ENCODE measurements at regions not wholly inside any gene's neighbourhood (a gene's known extent, or its start where the extent isn't known, plus 50 kb on each side); places are given as distances from the start of the nearest gene placed in this dataset.

DNA sequence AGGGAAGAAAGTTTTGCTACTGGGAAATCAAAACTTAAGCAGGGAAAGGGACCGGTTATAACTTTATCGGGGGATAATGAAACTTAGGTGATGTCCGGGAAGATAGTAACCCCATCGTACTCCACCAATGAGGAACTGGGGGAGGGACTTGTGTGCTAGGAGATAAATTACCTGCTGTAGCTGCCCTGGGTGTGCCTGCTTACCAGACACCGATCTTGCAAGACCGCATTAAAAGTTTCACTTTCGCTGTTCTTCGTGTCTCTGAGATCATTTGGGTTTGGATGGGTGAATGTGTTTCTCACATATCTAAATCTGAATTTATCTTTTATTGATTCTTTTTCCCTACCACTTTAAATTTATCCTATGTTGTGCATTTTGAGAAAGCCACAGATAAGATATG lies 381.4 kb downstream of the SLITRK6 start:
- no peaks in the 10 kb centered on the region for H3K36me3 ChIP-seq
- H3K9me3 ChIP-seq: no peaks in the 10 kb centered on the region
- no peak overlapping the region for H3K4me3 ChIP-seq
- DNase-seq: no peak
- H3K27me3 ChIP-seq: no peaks in the 10 kb centered on the region

DNA sequence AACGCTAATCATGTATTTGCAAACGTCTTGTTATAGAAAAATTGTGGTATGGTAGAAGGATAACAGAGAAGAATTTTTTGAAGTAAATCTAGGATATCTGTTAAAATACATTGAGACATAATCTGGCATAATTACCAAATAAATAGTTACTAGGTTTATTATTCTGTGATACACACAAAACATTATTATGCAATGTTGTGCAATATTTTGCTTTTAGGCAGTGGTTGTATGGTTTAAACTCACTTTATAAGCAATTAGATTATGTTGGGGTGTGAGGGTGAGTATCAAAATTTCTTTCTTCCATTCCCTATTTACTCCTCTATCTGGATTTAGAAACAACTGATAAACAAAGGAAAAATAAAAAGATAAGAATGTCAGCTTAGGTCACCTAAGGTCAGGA lies 385.6 kb downstream of the SLITRK6 start:
- Histone ChIP-seq H3K27me3 (no peaks in the 10 kb centered on the region), H3K4me3 (no peak overlapping the region), H3K9me3 (no peaks in the 10 kb centered on the region), H3K36me3 (no peaks in the 10 kb centered on the region)
- DNase-seq: no peak

DNA sequence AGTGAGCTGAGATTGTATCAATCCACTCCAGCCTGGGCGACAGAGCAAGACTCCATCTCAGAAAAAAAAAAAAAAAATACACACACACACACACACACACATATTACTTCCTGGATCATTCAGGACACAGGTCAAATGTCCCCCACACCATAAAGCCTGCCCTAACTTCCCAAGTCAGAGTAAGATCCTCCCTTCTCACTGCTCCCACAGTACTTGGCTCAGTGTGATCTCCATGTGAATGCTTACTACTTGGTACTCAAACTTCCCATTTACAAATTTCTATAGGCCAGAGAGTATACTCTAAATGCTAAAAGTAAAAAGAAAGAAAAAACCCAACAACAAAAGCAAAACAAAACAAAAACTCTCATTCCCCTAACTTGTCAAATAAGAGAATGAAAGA lies 386.8 kb downstream of the SLITRK6 start:
- H3K36me3 ChIP-seq: no peaks in the 10 kb centered on the region
- H3K9me3 ChIP-seq: no peaks in the 10 kb centered on the region
- no peaks in the 10 kb centered on the region for H3K27me3 ChIP-seq
- DNase-seq: no peak
- H3K4me3 ChIP-seq: no peak overlapping the region

DNA sequence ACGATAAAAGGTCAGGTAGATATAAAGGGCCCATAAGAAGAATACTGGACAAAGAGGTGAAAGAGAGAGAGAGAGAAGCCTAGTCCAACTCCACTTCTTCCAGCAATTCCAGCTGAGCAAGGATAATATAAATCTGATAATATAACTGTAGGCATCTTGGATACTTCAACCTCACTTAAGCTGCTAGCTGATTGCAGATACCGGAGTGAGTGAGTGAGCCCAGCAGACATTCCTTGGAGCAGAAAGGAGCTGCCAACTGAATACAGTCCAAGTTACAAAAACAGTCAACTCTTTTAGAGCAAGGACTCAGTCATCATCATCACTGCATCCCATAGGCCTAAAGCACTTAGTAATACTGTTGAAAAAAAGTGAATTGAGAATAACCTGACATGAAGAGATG lies 387.6 kb downstream of the SLITRK6 start:
- DNase-seq: no peak
- Histone ChIP-seq H3K4me3 (no peak overlapping the region), H3K9me3 (no peaks in the 10 kb centered on the region), H3K36me3 (no peaks in the 10 kb centered on the region), H3K27me3 (no peaks in the 10 kb centered on the region)

DNA sequence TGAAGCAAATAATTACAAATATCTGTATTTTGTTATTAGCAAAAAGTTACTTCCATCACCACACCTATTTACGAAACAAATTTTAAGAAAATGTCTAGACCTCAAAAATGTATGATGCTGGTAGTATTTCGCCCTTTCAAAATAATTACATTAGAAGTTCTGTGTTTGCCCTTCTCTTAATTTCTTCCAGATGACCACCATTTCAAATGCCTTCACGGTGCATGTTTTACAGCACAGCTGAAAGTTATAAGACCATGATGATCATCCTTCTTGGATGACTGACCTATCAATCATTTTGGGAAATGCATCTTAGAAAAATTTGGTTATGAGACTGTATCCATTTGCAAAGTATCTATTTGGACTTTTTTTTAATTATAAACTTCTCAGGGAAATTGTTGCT lies 390.8 kb downstream of the SLITRK6 start:
- Histone ChIP-seq H3K9me3 (no peaks in the 10 kb centered on the region), H3K36me3 (no peaks in the 10 kb centered on the region), H3K27me3 (no peaks in the 10 kb centered on the region), H3K4me3 (no peak overlapping the region)
- no peak for DNase-seq

DNA sequence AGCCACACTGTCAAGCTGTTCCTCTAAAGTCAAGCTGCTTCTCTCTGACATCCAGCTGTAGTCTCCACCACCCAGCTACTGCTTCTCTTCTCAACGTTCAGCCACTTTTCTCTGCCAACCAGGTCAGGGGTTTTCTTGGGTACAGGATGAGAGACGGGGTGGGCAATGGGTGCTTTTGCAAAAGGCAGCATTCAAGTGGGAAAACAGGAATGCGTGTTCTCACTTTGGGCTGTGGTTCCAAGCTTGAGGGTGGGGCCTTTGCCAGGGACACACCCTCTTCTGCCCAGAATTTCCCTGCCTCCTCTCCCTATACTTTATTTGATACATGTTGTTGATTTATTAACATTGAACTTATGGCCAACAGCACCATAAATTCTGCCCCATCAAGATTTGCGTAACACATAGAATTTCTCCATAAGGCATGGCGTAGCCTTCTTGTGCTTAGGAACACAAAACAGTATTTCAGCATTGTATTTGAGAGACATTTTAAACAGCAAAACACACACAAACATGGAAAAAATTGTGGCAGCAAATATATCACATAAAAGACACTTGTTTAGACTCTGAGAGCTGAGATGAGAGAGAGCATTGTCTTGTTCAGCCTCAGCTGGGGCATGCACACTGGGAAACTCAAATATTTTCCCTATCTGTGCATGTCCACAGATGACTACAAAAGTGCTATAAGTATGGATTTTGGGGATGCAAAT lies 392.8 kb downstream of the SLITRK6 start:
- Histone ChIP-seq H3K9me3 (no peaks in the 10 kb centered on the region), H3K36me3 (no peaks in the 10 kb centered on the region), H3K4me3 (no peak overlapping the region), H3K27me3 (no peaks in the 10 kb centered on the region)
- no peak for DNase-seq

DNA sequence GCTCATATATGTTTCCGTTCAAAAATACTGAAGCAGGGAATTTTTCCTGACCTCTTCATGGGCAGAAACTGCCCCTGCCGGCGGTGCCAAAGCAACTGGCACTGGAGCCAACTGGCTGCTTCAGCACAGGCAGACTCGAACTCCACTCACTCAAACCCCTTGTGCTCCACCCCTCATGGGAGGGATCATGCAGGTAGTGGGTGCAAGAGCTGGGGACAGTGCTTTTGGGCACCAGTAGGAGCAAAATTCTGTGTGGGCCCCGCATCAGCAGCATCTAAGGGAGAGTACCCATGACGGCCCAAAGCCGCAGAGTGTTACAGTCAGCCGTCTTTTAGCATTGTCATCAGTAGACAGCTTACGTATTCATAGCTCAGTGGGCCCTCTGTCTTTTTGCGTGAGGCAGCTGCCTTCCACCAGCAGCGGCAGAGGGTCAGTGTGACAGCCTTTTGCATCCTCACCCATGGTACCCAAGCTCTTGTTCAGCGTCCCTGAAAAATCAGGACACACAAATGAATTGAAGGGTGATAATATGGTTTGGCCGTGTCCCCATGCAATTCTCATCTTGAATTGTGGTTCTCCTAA lies 393.8 kb downstream of the SLITRK6 start:
- H3K4me3 ChIP-seq: no peak overlapping the region
- no peaks in the 10 kb centered on the region for H3K27me3 ChIP-seq
- H3K36me3 ChIP-seq: no peaks in the 10 kb centered on the region
- DNase-seq: no peak
- no peaks in the 10 kb centered on the region for H3K9me3 ChIP-seq

DNA sequence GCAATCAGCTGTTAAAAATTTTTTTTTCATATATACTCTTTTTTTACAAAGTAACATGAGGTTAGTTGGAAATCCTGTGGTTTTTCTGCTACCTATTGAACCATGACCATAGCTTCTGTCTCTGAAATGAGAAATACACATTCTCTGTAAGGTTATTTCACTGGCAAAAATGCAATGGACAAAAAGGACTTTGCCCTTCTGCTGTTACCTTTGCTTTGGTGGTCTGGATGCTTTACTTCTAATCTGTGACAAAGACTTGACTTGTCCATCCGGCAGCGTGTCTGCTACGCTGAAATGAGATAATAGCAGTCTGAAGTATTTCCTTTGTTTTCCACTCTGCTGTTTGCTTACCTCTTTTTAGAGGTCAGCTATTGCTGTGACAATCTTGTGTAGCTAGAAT lies 412.8 kb downstream of the SLITRK6 start:
- DNase-seq: no peak

DNA sequence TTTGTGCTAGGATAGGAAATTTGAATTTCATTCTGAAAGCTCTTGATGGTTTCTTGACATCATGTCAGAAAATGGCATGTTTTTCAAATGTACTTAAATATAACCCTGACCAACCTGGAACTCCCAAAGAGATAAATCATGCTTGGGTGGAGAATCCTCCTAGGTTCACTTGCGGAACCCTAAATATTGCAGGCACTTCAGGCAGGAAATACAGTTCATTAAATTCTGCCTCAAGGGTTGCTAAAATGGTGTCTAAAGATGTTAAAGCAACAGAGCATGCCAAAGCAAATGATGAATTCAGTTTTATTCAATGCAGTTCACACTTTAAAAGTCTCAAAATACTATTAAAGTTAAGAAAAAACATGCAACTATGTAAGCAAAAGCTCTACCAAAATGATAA lies 415.9 kb downstream of the SLITRK6 start:
- DNase-seq: no peak
- Histone ChIP-seq H3K4me3 (no peak overlapping the region), H3K36me3 (no peaks in the 10 kb centered on the region), H3K9me3 (no peaks in the 10 kb centered on the region), H3K27me3 (no peaks in the 10 kb centered on the region)

More for the DNA sequence above, 412.8 kb downstream of the SLITRK6 start:
- Histone ChIP-seq H3K27me3 (no peaks in the 10 kb centered on the region), H3K4me3 (no peak overlapping the region), H3K36me3 (no peaks in the 10 kb centered on the region), H3K9me3 (no peaks in the 10 kb centered on the region; the same call in 1 of the 2 replicates)

DNA sequence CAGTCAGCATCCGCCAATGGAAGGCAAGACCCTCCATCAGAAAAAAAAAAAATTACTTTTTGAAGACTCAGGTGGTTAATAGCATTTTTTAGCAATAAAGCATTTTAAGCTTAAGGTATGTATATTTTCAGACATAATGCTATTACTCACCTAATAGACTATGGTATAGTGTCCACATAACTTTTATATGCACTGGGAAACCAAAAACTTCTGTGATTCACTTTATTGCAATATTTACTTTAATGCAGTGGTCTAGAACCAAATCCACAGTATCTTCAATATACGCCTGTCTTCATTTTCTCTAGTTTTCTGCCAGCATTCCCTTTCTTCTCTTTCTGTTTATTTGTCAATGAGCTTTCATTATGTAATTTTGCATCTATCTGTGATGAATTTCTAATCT lies 418.1 kb downstream of the SLITRK6 start:
- no peak for DNase-seq
- H3K27me3 ChIP-seq: no peaks in the 10 kb centered on the region

DNA sequence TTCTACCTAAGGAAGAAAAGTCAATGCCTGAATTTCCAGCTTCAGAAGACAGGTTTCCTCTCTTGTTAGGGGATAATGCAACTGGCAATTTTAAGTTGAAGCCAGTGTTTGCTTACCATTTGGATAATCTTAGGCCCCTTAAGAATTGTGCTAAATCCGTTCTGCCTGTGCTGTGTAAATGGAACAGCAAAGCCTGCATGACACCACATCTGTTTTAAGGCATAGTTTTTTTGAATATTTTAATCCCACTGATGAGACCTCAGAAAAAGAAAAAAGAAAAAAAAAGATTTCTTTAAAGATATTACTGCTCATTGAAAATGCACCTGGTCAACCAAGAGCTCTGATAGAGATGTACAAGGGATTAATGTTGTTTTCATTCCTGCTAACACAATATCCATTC lies 419.2 kb downstream of the SLITRK6 start:
- Histone ChIP-seq H3K4me3 (no peak overlapping the region), H3K36me3 (no peaks in the 10 kb centered on the region), H3K27me3 (no peaks in the 10 kb centered on the region), H3K9me3 (no peaks in the 10 kb centered on the region)
- no peak for DNase-seq

More for the DNA sequence above, 418.1 kb downstream of the SLITRK6 start:
- H3K4me3 ChIP-seq: no peak overlapping the region
- no peaks in the 10 kb centered on the region for H3K9me3 ChIP-seq
- no peaks in the 10 kb centered on the region for H3K36me3 ChIP-seq

DNA sequence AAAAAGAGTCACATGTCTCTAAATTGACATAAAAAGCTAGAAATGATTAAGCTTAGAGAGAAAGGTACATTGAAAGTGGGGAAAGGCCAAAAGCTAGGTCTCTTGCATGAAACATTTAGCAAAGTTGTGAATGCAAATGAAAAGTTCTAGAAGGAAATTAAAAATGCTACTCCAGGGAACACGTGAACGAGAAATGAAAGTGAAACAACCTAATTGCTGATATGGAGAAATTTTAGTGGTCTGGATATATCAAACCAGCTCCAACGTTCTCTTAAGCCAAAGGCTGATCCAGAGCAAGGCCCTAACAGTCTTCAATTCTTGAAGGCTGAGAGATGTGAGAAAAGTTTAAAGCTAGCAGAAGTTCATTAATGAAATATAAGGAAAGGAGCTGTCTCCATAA lies 419.8 kb downstream of the SLITRK6 start:
- Histone ChIP-seq H3K27me3 (no peaks in the 10 kb centered on the region), H3K36me3 (no peaks in the 10 kb centered on the region), H3K9me3 (no peaks in the 10 kb centered on the region), H3K4me3 (no peak overlapping the region)
- no peak for DNase-seq

DNA sequence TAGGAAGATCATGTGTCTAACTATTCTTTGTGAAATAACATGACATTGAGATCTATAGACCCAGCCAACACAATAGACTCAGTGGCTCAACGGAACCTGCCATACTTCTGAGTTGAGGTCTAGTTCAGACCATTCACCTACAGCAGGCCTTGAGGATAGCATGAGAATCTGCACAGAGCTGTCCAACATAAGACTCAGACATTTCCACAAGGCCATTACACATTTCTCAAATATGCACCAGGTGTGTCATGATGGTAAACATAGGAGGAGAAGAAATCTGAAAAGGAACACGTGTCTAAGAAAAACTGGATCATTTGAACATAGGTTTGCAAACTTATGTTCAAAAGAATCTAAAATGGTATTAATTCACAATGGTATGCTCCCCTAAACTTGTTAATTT lies 421.4 kb downstream of the SLITRK6 start:
- Histone ChIP-seq H3K4me3 (no peak overlapping the region), H3K36me3 (no peaks in the 10 kb centered on the region)
- no peak for DNase-seq

DNA sequence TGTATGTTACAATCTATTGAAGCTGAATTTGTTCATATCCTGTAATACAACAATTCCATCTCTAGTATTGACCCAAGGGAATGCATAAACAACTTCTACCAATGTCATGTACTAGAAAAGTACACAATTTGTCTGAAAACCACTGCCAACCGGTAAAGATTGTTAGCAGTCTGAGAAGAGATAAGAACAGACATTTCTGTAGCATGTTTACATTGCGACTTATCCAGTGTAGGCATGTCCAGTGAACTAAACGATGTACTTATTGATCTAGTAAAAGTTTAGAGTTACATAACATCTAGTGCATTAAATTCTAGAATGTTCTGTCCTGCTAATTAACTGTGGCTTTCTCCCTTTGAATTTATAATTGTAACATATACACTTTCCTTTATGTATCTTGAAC lies 425.9 kb downstream of the SLITRK6 start:
- H3K9me3 ChIP-seq: no peaks in the 10 kb centered on the region
- no peak overlapping the region for H3K4me3 ChIP-seq
- H3K27me3 ChIP-seq: no peaks in the 10 kb centered on the region
- DNase-seq: no peak
- no peaks in the 10 kb centered on the region for H3K36me3 ChIP-seq

More for the DNA sequence above, 421.4 kb downstream of the SLITRK6 start:
- Histone ChIP-seq H3K27me3 (no peaks in the 10 kb centered on the region), H3K9me3 (no peaks in the 10 kb centered on the region)

DNA sequence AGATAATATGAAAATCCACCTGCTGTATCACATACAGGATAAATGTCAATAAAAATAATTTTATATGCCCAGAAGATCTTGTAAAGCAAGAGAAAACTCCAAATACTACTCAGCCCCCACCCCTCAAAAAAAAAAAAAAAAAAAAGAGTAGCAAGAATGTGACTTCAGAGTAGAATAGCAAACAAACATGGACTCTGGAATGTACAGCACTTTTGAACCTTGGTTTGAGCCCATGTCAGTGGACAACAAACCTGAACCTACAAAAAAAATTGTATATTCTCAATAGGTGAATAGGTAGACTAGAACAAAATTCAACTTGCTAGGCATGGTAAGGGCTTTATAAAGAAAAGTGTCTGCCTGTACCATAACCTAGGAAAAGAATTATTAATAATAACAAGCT lies 428.0 kb downstream of the SLITRK6 start:
- DNase-seq: no peak
- Histone ChIP-seq H3K36me3 (no peaks in the 10 kb centered on the region), H3K4me3 (no peak overlapping the region), H3K27me3 (no peaks in the 10 kb centered on the region), H3K9me3 (no peaks in the 10 kb centered on the region)

DNA sequence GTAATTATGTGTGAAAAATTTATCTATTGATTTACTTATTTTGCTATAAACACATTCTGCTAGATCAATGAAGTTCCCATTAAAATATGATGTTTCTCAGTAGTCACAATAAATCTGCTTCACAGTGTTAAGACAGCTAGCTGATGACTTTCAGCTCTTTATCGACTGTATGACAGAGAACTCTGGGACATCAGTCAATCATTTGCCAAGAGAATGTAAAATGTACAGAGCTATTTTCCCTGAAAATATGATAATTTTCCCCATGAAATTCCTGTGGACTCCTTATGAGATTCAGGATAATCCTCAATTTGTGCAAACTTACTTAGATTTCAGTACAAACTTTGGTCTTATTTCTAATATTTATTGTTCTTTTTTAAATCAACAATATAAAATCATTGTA lies 430.5 kb downstream of the SLITRK6 start:
- DNase-seq: no peak
- no peak overlapping the region for H3K4me3 ChIP-seq
- H3K36me3 ChIP-seq: no peaks in the 10 kb centered on the region
- no peaks in the 10 kb centered on the region for H3K9me3 ChIP-seq
- H3K27me3 ChIP-seq: no peaks in the 10 kb centered on the region

DNA sequence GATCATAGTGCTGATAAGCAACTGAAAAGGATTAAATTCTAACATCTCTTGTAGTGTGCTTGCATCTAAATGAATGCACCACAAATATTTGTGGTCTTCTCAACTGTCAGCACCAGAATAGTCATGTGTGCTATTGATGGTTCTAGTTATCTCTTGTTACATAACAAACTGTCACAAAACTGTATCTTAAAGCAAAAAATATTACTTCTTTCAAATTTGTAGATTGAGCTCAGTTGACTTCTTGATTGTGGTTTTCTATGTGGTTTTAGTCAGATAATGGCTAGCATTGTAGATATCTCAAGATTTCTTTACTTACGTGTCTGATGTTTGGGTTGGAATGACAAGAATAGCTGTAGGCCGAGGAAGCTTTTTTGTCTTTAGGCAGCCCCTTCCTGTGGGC lies 431.3 kb downstream of the SLITRK6 start:
- Histone ChIP-seq H3K27me3 (no peaks in the 10 kb centered on the region), H3K9me3 (no peaks in the 10 kb centered on the region), H3K36me3 (no peaks in the 10 kb centered on the region), H3K4me3 (no peak overlapping the region)
- DNase-seq: no peak

DNA sequence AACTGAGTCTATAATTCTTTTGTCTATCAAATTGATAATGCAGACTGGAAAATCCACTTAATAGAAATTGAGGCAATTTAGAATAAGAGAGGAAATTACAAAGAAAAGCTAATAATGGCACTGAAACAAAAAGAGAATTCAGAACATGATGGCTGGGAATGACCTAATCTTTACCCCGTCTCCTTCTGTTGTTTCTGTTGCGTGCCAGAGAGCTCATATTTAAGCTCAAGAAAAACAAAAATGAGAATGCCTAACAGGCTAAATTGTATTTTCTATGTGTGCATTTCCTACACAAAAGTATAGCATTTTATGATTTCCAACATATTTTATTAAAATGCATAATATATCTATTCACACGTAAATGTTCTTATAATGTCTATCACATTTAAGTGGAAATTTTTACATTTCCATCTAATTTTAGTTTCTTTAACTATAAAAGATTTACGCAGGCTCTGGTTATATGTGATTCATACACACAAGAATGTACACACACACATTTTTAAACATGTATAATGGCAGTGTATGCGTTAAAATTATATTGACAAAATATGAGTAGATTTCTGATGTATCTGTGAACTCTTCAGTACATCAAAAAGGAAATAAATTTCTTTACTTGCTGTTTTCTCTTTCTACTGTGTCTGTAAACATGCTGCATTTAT lies 432.3 kb downstream of the SLITRK6 start:
- Histone ChIP-seq H3K36me3 (no peaks in the 10 kb centered on the region), H3K9me3 (no peaks in the 10 kb centered on the region), H3K27me3 (no peaks in the 10 kb centered on the region), H3K4me3 (no peak overlapping the region)
- no peak for DNase-seq
